Upper lobe of left lung (tissue), 6 donors: ENCODE measurements at regions not wholly inside any gene's neighbourhood (a gene's known extent, or its start where the extent isn't known, plus 50 kb on each side); places are given as distances from the start of the nearest gene placed in this dataset.

Experiments
- ATAC-seq, 2 donors: fragments of 200-7000 bp; cut with Tn5 transposase; one replicate each; pipeline ENCODE4 v1.9.1; 2022; ENCODE audit warnings: mild to moderate bottlenecking in 2 of 2, moderate library complexity in 2 of 2; ENCODE audit not compliant: low FRiP score in 2 of 2
- DNase-seq, 2 donors: peaks; one replicate each; pipeline ENCODE4 v3.0.0-alpha.2; 2019 to 2020
- H3K27ac ChIP-seq, 4 donors: fragments of 200-600 bp; sonication (generic); one replicate each; pipeline ENCODE4 v1.5.1; 2016 to 2019
- H3K27me3 ChIP-seq, 4 donors: fragments of 200-600 bp; sonication (generic); one replicate each; pipeline ENCODE4 v1.5.1; 2017 to 2019
- H3K36me3 ChIP-seq, 4 donors: fragments of 200-600 bp; sonication (generic); one replicate each; pipeline ENCODE4 v1.5.1; 2016 to 2019
- H3K4me1 ChIP-seq, 4 donors: fragments of 200-600 bp; sonication (generic); one replicate each; pipeline ENCODE4 v1.5.1; 2018 to 2019
- H3K4me3 ChIP-seq, 4 donors: fragments of 200-600 bp; sonication (generic); one replicate each; pipeline ENCODE4 v1.5.1; 2017 to 2019; ENCODE audit warnings: mild to moderate bottlenecking in 2 of 4, moderate library complexity in 1 of 4
- H3K9me3 ChIP-seq, 4 donors: fragments of 200-600 bp; sonication (generic); one replicate each; pipeline ENCODE4 v1.5.1; 2018 to 2019
- EP300 ChIP-seq, 4 donors: sonication (generic); formaldehyde crosslinking; IDR thresholded peaks; one replicate each; pipeline ENCODE4 v1.5.1; 2017; ENCODE audit warnings: antibody characterized with exemption in 4 of 4, control low read depth in 2 of 4
- POLR2A ChIP-seq, 4 donors: fragments of 450-650 bp; IDR thresholded peaks; one replicate each; pipeline ENCODE4 v1.5.1; 2016 to 2017; ENCODE audit warnings: antibody characterized with exemption in 4 of 4, mild to moderate bottlenecking in 2 of 4
- POLR2AphosphoS5 ChIP-seq, 2 donors: sonication (generic); formaldehyde crosslinking; IDR thresholded peaks; one replicate each; pipeline ENCODE4 v1.5.1; 2017; ENCODE audit warnings: antibody characterized with exemption in 2 of 2
- WGBS, 2 donors: methylation state at CpG; one replicate each; pipeline ENCODE4 v1.1.5; 2017 to 2018; 5-methylcytosine and 5-hydroxymethylcytosine counted together
- TF ChIP-seq, protein P1 (sequence below), 6 experiments: fragments of 450-650 bp in 4 of 6; fragments of 200-600 bp in 2 of 6; sonication (generic) in 2 of 6; IDR thresholded peaks; one replicate each; pipeline ENCODE4 v1.5.1; 2016 to 2019; ENCODE audit warnings: antibody characterized with exemption in 6 of 6
- donor health status: DM: no; HTN: no; CAD: no; lungs with moderate emphysema.
- donor health status: DM: no; HTN: yes; CAD: no; lungs with severe emphysema.

GRCh38 chr18:75358928-75359327 lies 68.6 kb downstream of the SMIM21 start:
- ATAC-seq = no peak
- no peak overlapping the region for H3K4me3 ChIP-seq
- H3K36me3 ChIP-seq = no peaks in the 10 kb centered on the region
- no peaks in the 10 kb centered on the region for H3K4me1 ChIP-seq
- no peaks in the 10 kb centered on the region for H3K27me3 ChIP-seq
- H3K9me3 ChIP-seq = peaks cover 0 to 3% (median under 1%) of the 10 kb centered on the region in 4 donors
- no peak for DNase-seq
- 74 to 80% methylated on average over 7 of the region's 7 CpGs for WGBS, 2 donors
- no peak overlapping the region for H3K27ac ChIP-seq
- TF ChIP-seq POLR2AphosphoS5 (IDR thresholded peaks at IDR 0.05) (no peak), EP300 (IDR thresholded peaks at IDR 0.05) (no peak), POLR2A (IDR thresholded peaks at IDR 0.05) (no peak)
- TF ChIP-seq, protein P1, sequence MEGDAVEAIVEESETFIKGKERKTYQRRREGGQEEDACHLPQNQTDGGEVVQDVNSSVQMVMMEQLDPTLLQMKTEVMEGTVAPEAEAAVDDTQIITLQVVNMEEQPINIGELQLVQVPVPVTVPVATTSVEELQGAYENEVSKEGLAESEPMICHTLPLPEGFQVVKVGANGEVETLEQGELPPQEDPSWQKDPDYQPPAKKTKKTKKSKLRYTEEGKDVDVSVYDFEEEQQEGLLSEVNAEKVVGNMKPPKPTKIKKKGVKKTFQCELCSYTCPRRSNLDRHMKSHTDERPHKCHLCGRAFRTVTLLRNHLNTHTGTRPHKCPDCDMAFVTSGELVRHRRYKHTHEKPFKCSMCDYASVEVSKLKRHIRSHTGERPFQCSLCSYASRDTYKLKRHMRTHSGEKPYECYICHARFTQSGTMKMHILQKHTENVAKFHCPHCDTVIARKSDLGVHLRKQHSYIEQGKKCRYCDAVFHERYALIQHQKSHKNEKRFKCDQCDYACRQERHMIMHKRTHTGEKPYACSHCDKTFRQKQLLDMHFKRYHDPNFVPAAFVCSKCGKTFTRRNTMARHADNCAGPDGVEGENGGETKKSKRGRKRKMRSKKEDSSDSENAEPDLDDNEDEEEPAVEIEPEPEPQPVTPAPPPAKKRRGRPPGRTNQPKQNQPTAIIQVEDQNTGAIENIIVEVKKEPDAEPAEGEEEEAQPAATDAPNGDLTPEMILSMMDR (IDR thresholded peaks at IDR 0.05) = no peak

DNA sequence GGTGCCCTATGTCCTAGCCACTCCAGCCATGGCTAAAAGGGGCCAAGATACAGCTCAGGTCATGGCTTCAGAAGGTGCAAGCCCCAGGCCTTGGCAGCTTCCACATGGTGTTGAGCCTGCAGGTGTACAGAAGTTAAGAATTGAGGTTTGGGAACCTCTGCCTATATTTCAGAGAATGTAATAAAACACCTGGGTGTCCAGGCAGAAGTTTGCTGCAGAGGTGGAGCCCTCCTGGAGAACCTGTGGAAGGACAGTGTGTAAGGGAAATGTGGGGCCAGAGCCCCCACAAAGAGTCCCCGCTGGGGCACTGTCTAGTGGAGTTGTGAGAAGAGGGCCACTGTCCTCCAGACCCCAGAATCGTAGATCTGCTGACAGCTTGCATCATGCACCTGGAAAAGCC lies 74.1 kb downstream of the SMIM21 start:
- Histone ChIP-seq H3K27ac (no peak overlapping the region), H3K36me3 (no peaks in the 10 kb centered on the region), H3K27me3 (no peaks in the 10 kb centered on the region), H3K4me1 (no peaks in the 10 kb centered on the region), H3K4me3 (no peak overlapping the region), H3K9me3 (peaks cover 0 to 20% (median 15%) of the 10 kb centered on the region in 4 donors)
- ATAC-seq (no peak), DNase-seq (no peak)
- WGBS, 2 donors = 36 to 100% methylated on average over 1 to 2 of the region's 2 CpGs
- TF ChIP-seq POLR2AphosphoS5 (IDR thresholded peaks at IDR 0.05) (no peak), EP300 (IDR thresholded peaks at IDR 0.05) (no peak), POLR2A (IDR thresholded peaks at IDR 0.05) (no peak)
- TF ChIP-seq, protein P1 (IDR thresholded peaks at IDR 0.05) = no peak

DNA sequence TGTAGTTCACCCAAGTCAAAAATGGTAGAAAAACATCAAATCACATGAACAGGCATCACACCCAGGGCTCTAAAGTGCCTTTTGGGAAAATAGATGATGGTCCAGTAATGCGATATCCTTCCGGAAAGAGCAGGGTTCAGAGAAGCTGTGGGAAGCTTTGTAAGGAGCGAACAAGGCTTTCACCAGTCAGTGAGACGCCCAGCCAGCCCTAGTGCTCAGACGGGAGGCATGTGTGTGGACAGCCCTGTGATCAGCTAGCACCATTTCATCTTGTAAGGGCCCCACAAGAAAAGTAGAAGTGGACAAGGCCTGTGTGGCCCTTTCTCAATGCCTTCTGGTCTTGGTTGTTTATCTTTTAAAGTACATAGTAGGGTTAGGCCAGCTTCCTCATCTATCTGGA lies 76.1 kb downstream of the SMIM21 start:
- H3K4me1 ChIP-seq = no peaks in the 10 kb centered on the region
- H3K9me3 ChIP-seq = peaks cover 0 to 20% (median 15%) of the 10 kb centered on the region in 4 donors
- H3K27ac ChIP-seq = no peak overlapping the region
- DNase-seq = no peak
- no peak overlapping the region for H3K4me3 ChIP-seq
- ATAC-seq = no peak
- no peaks in the 10 kb centered on the region for H3K27me3 ChIP-seq
- TF ChIP-seq POLR2AphosphoS5 (IDR thresholded peaks at IDR 0.05) (no peak), EP300 (IDR thresholded peaks at IDR 0.05) (no peak), POLR2A (IDR thresholded peaks at IDR 0.05) (no peak)
- TF ChIP-seq, protein P1 (IDR thresholded peaks at IDR 0.05) = no peak
- 88 to 94% methylated on average over 5 of the region's 5 CpGs for WGBS, 2 donors
- no peaks in the 10 kb centered on the region for H3K36me3 ChIP-seq

DNA sequence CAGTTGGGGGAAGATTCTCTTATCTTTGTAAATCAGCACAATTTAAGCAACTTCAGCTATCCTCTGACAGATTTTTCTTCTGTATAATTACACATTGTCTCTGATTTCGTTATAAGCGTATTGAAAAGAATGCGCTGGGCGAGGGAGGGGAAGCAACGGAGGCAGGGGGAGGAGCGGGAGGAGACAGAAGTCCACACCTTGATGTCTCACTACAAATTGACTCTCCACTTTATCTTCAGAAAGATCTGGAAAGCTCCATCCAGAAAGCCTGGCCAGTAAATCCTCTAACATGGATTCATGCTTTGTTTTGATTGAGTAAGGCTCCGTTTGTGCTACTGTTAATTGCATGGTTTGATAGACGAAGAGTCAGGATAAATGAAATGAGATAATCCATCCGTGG lies 76.6 kb downstream of the SMIM21 start:
- Histone ChIP-seq H3K27me3 (no peaks in the 10 kb centered on the region), H3K4me3 (no peak overlapping the region), H3K9me3 (peaks cover 0 to 20% (median 15%) of the 10 kb centered on the region in 4 donors), H3K27ac (no peak overlapping the region), H3K4me1 (no peaks in the 10 kb centered on the region), H3K36me3 (no peaks in the 10 kb centered on the region)
- ATAC-seq (no peak), DNase-seq (no peak)
- WGBS, 2 donors = 71 to 76% methylated on average over 9 of the region's 9 CpGs
- TF ChIP-seq, protein P1 (IDR thresholded peaks at IDR 0.05) = no peak
- TF ChIP-seq EP300 (IDR thresholded peaks at IDR 0.05) (no peak), POLR2A (IDR thresholded peaks at IDR 0.05) (no peak), POLR2AphosphoS5 (IDR thresholded peaks at IDR 0.05) (no peak)

DNA sequence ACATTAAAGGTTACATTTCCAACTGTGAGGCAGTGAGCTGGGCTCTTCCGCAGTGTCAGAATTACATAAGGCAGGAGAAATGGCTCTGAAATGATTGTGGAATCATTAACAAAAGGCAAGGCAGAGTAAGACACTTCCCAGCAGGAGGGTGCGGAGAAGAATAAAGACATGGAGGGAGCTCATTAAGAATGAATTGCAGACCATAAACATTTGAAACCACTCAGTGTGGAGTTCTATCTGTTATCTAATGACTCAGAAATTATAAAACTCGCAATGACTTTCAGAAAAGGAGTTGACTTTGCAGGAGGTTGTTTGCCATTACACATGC lies 77.0 kb downstream of the SMIM21 start:
- peaks cover 0 to 20% (median 15%) of the 10 kb centered on the region in 4 donors for H3K9me3 ChIP-seq
- ATAC-seq (no peak), DNase-seq (no peak)
- no peak overlapping the region for H3K27ac ChIP-seq
- H3K27me3 ChIP-seq = no peaks in the 10 kb centered on the region
- H3K4me1 ChIP-seq = no peaks in the 10 kb centered on the region
- 81 to 84% methylated on average over 3 of the region's 3 CpGs for WGBS, 2 donors
- no peak for TF ChIP-seq EP300 (IDR thresholded peaks at IDR 0.05)
- TF ChIP-seq, protein P1 (IDR thresholded peaks at IDR 0.05) = no peak
- no peak for TF ChIP-seq POLR2A (IDR thresholded peaks at IDR 0.05)
- no peak for TF ChIP-seq POLR2AphosphoS5 (IDR thresholded peaks at IDR 0.05)
- no peaks in the 10 kb centered on the region for H3K36me3 ChIP-seq
- no peak overlapping the region for H3K4me3 ChIP-seq
